ENCODE measurements at regions not wholly inside any gene's neighbourhood (a gene's known extent, or its start where the extent isn't known, plus 50 kb on each side); places are given as distances from the start of the nearest gene placed in this dataset.
A peak's percentile ranks its signal among the peaks of the same experiment; 100 is the strongest.

DNA sequence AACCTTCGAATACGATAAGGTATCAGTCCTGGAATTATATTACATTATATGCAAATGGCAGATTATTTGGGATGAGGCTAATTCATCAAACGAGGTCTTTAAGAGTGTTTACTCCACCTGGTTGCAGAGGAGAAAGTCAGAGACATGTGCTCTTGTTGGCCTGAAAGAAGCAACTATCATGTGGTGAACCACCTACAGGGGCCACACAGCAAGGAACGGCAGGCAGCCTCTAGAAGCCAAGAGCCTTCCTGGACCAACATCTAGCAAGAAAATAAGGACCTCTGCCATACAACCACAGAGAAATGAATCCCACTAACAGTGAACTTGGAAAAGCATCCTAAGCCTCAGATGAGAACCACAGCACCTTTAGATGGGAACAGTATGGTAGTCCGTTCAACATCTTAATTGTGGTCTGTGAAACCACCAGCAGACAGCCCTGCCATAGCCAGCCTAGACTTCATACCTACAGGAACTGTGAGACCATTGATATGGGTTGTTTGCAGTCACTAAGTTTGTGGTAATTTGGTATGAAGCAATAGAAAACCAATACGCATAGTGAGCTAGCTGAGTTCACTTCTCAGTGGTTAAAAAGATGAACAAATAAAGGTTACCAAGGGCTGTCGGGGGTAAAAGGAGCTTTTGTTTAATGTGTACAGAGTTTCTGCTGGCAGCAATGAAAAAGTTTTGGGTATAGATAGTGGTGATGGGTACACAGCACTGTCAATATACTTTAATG, 345.7 kb upstream of the RUNX1 start:
- TF ChIP-seq GABPA (IDR thresholded peaks at IDR 0.05; ENCODE audit: low read depth) (no peak), SPI1 (IDR thresholded peaks at IDR 0.05; ENCODE audit: borderline replicate concordance, low read depth) (no peak), POLR2AphosphoS5 (IDR thresholded peaks at IDR 0.05; ENCODE audit: low read depth) (no peak)
- TF ChIP-seq, protein P1, sequence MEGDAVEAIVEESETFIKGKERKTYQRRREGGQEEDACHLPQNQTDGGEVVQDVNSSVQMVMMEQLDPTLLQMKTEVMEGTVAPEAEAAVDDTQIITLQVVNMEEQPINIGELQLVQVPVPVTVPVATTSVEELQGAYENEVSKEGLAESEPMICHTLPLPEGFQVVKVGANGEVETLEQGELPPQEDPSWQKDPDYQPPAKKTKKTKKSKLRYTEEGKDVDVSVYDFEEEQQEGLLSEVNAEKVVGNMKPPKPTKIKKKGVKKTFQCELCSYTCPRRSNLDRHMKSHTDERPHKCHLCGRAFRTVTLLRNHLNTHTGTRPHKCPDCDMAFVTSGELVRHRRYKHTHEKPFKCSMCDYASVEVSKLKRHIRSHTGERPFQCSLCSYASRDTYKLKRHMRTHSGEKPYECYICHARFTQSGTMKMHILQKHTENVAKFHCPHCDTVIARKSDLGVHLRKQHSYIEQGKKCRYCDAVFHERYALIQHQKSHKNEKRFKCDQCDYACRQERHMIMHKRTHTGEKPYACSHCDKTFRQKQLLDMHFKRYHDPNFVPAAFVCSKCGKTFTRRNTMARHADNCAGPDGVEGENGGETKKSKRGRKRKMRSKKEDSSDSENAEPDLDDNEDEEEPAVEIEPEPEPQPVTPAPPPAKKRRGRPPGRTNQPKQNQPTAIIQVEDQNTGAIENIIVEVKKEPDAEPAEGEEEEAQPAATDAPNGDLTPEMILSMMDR (IDR thresholded peaks at IDR 0.05; ENCODE audit: insufficient read depth, low read length), result no peak
- TF ChIP-seq, protein P2, sequence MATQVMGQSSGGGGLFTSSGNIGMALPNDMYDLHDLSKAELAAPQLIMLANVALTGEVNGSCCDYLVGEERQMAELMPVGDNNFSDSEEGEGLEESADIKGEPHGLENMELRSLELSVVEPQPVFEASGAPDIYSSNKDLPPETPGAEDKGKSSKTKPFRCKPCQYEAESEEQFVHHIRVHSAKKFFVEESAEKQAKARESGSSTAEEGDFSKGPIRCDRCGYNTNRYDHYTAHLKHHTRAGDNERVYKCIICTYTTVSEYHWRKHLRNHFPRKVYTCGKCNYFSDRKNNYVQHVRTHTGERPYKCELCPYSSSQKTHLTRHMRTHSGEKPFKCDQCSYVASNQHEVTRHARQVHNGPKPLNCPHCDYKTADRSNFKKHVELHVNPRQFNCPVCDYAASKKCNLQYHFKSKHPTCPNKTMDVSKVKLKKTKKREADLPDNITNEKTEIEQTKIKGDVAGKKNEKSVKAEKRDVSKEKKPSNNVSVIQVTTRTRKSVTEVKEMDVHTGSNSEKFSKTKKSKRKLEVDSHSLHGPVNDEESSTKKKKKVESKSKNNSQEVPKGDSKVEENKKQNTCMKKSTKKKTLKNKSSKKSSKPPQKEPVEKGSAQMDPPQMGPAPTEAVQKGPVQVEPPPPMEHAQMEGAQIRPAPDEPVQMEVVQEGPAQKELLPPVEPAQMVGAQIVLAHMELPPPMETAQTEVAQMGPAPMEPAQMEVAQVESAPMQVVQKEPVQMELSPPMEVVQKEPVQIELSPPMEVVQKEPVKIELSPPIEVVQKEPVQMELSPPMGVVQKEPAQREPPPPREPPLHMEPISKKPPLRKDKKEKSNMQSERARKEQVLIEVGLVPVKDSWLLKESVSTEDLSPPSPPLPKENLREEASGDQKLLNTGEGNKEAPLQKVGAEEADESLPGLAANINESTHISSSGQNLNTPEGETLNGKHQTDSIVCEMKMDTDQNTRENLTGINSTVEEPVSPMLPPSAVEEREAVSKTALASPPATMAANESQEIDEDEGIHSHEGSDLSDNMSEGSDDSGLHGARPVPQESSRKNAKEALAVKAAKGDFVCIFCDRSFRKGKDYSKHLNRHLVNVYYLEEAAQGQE (IDR thresholded peaks at IDR 0.05; ENCODE audit: insufficient replicate concordance, low read depth), result no peak
- no peak overlapping the region for H3K4me3 ChIP-seq (replicated peaks; ENCODE audit: insufficient read depth, low read length)
- no peak overlapping the region for H3K27ac ChIP-seq (replicated peaks)
- peak in 1 of 2 experiments; percentile 45 for DNase-seq (ENCODE audit: low read depth in 1 of 2, low spot score in 1 of 2)
- no peaks in the 10 kb centered on the region for H3K27me3 ChIP-seq (ENCODE audit: insufficient read depth, poor library complexity, severe bottlenecking)

DNA sequence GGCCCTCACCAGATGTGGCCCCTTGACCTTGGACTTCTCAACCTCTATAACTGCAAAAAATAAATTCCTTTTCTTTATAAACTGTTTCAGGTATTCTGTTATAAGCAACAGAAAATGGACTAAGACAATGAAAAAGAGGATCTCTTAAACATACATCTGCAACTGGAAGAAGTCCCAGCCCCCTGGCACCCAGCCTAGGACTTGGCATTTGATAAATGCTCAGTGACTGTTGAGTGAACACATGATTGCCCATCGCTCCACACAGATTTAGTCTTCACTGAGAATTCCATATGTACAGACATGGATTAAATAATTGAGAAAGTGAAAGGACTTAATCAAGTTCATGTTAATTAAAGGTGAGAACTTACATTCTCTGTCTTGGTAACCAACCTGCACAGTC, 344.9 kb upstream of the RUNX1 start:
- H3K27me3 ChIP-seq (ENCODE audit: insufficient read depth, poor library complexity, severe bottlenecking), result no peaks in the 10 kb centered on the region
- no peak overlapping the region for H3K27ac ChIP-seq (replicated peaks)
- H3K4me3 ChIP-seq (replicated peaks; ENCODE audit: insufficient read depth, low read length), result no peak overlapping the region
- DNase-seq (ENCODE audit: low read depth in 1 of 2, low spot score in 1 of 2), result no peak
- no peak for TF ChIP-seq POLR2AphosphoS5 (IDR thresholded peaks at IDR 0.05; ENCODE audit: low read depth)
- TF ChIP-seq, protein P2 (IDR thresholded peaks at IDR 0.05; ENCODE audit: insufficient replicate concordance, low read depth), result no peak
- no peak for TF ChIP-seq GABPA (IDR thresholded peaks at IDR 0.05; ENCODE audit: low read depth)
- no peak for TF ChIP-seq SPI1 (IDR thresholded peaks at IDR 0.05; ENCODE audit: borderline replicate concordance, low read depth)
- TF ChIP-seq, protein P1 (IDR thresholded peaks at IDR 0.05; ENCODE audit: insufficient read depth, low read length), result no peak

DNA sequence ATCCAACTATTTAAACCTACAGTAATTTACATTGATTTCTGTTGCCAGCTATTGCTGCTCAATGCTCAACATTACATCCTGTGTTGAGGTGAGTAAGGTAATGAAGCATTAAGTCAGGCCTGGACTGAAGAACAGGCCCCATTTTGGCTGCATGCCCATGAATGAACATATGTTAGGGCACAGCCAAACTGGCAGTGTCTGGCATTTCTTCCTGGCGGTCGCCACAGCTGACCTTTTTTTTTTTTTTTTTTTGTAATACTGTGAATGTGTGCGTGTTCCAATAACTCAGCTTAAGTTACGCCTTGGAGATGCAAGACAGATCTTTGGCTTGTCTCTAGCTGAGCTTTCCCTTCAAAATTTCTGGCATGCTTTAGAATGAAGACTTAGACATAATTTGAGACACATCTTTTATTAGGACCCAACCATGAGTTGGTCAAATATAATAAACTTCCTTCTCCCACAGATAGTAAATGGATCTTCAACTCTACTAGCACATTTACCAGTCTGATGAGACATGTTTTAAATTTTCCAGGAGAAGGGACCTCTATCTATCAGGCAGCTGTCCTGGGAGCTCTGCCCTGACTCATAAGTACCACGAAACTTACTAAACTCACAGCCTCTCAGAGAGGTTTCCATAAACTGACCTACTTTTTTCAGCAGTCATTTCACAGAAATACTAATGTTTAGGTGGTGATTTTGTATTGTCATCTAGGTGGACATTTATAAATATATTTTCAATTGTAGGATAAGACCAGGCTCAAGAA, 341.1 kb upstream of the RUNX1 start:
- no peak overlapping the region for H3K4me3 ChIP-seq (replicated peaks; ENCODE audit: insufficient read depth, low read length)
- TF ChIP-seq, protein P2 (IDR thresholded peaks at IDR 0.05; ENCODE audit: insufficient replicate concordance, low read depth), result no peak
- TF ChIP-seq SPI1 (IDR thresholded peaks at IDR 0.05; ENCODE audit: borderline replicate concordance, low read depth) (no peak), GABPA (IDR thresholded peaks at IDR 0.05; ENCODE audit: low read depth) (no peak), POLR2AphosphoS5 (IDR thresholded peaks at IDR 0.05; ENCODE audit: low read depth) (no peak)
- TF ChIP-seq, protein P1 (IDR thresholded peaks at IDR 0.05; ENCODE audit: insufficient read depth, low read length), result no peak
- H3K27ac ChIP-seq (replicated peaks), result no peak overlapping the region
- no peaks in the 10 kb centered on the region for H3K27me3 ChIP-seq (ENCODE audit: insufficient read depth, poor library complexity, severe bottlenecking)
- no peak for DNase-seq (ENCODE audit: low read depth in 1 of 2, low spot score in 1 of 2)

Measured in HL-60 (cell line).